HG03432 (cell line): ENCODE measurements at regions not wholly inside any gene's neighbourhood (a gene's known extent, or its start where the extent isn't known, plus 50 kb on each side); places are given as distances from the start of the nearest gene placed in this dataset.
"Not testable (repeated sequence)": the region's sequence is repeated elsewhere in the genome, so short reads cannot be mapped to it uniquely, and the experiment has no call there.

ENCODE experiments used
- ATAC-seq: cut with Tn5 transposase; IDR thresholded peaks from one replicate; pipeline ENCODE4 v1.9.1; 2021; ENCODE audit warnings: mild to moderate bottlenecking, moderate library complexity; ENCODE audit not compliant: unreplicated experiment

DNA sequence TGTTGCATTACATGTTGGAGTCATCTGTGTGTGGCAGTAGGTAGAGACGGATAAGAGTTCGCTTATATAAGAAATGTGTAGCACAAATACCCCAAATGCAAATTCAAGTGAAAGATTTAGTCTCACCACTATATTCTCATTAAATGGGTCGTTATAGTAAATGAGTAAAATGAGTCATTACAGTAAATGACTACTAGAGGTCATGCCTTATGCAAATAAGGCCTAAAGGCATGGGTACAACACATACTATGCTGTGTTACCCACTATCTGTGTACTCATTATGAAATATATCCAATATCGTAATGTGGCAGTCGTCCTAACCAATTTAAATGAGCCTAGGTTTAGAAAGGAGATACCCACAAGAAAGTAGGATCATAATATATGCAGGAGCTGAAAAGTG, 1603.1 kb downstream of the C4orf33 start:
- no peak for ATAC-seq

DNA sequence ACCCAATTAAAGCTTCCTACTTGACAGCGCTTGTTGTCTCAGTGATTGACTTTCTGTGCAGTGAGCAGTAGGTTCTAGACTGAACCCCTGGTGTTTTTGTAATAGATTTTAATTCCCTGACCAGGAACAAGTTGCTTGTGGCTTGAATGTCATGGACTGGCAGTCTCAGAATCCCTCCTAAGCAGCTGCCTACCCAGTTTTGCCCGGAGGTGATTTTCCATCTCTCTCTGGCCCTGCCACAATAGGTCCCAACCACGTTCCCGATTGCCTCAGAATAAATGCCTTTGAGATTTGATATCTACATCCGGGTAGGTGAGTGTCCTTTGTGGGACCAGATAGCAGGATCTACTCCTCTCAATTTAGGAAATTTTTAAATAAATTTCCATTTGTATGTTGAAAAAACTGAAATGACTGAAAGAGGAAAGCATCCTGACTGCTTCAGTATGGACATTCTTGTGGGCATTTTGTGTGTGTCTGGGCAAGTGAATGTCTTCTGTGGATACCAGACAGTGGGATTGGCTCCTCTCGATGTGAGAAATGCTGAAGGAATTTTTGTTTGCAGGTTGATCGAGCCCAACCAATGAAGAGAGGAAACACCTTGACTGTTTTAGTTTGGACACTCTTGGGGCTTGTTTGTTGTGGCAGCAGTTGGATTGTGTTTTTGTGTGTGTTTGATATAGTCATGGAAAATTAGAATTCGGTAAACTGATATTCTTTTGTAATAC, 1607.4 kb downstream of the C4orf33 start:
- ATAC-seq: no peak

DNA sequence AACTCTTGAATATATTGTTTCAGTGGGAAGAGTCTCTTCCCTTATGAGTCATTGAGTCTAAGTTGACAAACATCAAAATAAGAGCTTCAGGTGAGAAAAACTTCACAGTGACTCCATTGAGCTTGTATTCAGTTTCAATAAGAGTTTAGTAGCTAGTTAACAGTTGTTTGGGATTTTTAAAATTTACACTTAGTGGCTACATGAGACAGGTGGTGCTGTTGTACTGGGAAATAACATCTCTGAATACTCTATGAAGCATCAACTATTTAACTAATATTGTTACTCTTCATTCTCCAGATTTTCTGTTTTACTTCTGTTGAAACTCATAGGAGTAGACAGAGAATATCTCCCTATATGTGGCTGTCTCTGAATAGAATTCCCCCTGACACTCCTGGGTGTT, 1609.1 kb downstream of the C4orf33 start:
- no peak for ATAC-seq

DNA sequence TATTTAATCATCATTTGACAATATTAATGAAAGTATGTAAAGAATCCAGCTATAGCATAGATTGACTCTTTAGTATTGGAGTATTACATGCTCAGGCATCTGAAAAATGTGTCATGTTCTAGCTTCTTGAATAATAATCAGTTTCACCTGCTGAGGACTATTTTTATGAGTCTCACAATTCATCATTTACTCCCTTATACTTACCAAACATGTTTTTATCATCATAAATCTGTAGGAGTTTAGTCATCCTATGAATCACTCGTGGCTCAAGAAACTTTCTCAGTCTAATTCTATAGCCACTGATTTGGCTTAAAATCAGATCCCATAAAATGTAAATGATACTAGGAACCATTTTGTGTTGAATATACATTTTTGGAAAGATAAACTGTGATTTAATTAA, 1616.1 kb downstream of the C4orf33 start:
- no peak for ATAC-seq

DNA sequence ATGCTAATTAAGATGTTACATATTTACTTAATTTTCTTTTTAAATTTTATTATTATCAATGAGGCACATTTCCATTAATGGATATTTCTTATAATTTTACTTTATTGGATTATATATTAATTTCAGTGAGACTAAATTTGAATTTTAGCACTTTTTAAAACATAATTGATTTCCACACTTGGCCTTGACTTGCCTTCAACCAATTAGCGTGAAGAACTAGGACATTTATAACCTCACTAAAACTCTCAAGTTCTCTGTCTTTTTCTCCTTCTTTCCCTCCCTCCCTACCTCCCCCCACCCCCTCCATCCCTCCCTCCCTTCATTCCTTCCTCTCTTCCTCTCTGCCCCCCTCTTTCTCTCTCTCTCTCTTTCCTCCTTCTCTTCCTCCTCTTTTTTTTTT, 1618.1 kb downstream of the C4orf33 start:
- ATAC-seq: no peak

DNA sequence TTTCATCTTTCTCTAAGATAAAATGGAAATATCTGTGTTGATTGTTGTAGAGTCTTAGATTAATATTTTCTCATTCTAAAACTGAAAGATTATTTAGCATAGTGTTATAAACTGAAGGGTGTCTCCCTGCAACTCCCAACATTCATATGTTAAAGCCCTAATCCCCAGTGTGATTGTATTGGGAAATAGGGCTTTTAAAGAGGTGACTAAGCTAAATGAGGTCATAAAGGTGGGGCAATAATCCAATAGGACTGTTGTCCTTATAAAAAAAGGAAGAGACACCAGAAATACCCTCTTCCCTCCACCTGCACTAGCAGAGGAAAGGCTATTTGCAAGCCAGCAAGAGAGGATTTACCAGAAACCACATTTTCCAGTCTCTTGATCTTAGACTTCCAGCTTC, 1626.4 kb downstream of the C4orf33 start:
- no peak for ATAC-seq

DNA sequence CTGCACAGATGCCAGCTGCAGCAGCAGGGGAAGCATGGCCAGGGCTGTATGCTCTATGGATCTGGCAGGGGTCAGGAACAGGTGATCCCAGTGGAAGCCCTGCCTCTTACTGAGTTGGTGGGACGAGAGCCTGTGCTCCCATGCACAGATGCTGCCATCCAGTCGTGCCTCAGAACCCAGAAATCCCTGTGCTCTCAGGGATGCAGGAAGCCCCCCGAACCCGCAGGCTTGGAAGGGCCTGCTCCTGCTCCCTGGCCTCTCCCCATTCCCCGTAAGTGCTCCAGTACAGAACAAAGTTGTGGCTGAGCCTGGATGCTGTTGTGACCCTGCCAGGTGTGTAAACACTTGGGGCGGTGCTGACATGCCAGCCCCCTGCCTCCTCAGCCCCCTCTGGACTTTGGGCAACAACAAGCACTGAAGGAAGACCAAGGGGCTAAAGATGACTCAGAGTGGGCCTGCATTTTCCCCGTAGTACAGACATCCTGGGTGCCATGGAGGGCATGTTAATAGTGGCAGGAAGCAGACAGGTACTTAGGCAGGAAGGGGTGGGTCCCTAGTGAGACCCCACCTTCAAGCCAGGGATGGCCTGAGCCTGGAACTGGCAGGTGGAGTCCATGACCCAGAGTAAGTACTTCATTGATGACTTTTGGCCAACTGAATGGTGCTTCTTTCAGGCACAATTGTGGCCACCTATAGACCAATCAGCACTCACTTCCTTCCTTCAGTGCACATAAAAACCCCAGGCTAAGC, 1640.7 kb downstream of the C4orf33 start:
- ATAC-seq: no peak

DNA sequence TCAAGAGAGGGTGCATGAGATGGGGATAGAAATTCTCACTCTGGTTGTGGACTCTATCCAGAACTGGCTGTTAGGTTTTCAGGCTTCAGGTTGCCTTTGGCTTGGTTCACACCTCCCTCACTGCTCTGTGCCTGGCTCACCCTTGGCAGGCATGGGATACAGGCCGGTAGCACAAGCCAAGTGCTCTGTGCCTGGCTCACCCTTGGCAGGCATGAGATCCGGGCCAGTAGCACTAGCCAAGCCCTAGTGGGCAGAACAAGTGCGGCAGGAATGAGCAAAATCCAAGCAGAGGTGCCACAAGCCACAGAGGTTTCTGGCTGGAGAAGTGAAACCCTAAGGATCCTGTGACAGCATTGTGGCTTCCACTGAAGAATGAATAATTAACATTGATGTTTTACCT, 1642.3 kb downstream of the C4orf33 start:
- ATAC-seq: no peak

DNA sequence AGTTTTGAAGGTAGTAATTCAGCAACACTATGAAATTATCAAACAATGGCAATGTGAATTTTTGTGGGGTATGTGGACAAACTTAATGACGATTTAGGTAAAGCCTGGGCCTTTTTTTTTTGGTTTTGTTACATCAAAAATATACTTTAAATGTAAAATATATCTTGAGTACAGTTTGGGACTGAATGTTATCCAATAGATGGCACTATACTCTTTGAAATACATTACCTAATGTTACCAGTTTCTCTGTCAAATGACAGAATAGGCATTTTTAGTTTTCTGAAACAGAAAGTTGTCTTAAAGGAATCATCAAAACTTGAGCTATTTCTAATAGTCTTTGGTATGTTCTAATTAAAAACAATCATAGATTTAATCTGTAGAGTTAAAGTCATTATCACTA, 1651.9 kb downstream of the C4orf33 start:
- ATAC-seq: no peak

DNA sequence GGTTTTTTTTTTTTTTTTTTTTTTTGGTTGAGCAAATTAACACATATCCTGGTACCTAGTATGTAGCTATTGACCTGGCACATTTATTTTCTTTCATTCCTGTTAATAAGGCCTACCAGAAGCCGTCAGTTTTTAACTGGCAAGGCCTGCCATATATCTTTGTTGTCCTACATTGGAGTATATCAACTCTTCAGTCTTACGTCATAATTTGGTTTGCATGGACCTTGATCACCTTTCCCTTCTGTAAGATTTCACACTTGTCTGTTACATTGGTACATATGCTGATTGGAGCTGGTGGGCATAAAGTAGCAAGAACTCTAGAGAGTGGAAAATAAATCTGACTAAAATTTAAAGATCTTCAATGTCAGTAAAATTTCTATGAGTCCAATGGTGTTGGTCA, 1658.0 kb downstream of the C4orf33 start:
- ATAC-seq: no peak

DNA sequence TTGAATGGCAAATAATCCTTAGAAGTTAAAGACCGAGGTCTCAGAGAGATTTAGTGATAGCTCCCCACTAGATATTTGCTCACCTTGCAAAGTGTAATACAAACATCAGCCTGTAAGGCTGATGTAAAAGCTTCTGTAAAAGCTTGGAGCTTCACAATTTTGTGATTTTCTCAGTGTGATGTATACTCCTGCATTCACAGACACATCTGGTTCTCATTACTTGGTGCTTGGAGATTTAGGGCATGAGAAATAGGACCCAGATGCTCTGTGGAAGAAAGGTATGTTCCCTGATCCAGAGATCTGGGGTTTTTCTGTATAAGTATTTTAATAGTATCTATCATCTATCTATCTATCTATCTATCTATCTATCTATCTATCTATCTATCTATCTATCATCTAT, 1664.3 kb downstream of the C4orf33 start:
- ATAC-seq: no peak

DNA sequence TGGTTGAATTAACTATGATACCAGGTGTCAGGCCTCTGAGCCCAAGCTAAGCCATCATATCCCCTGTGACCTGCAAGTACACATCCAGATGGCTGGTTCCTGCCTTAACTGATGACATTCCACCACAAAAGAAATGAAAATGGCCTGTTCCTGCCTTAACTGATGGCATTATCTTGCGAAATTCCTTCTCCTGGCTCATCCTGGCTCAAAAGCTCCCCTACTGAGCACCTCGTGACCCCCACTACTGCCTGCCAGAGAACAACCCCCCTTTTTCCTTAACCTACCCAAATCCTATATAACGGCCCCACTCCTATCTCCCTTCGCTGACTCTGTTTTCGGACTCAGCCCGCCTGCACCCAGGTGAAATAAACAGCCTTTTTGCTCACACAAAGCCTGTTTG, 1671.4 kb downstream of the C4orf33 start:
- ATAC-seq: not testable (repeated sequence)

DNA sequence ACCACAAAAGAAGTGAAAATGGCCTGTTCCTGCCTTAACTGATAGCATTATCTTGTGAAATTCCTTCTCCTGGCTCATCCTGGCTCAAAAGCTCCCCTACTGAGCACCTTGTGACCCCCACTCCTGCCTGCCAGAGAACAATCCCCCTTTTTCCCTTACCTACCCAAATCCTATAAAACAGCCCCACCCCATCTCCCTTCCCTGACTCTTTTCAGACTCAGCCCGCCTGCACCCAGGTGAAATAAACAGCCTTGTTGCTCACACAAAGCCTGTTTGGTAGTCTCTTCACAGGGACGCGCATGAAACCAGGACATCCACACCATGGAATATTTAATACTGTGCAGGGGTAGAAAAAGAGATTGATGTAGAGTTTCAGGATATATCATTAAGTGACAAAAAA, 1677.0 kb downstream of the C4orf33 start:
- ATAC-seq: not testable (repeated sequence)

DNA sequence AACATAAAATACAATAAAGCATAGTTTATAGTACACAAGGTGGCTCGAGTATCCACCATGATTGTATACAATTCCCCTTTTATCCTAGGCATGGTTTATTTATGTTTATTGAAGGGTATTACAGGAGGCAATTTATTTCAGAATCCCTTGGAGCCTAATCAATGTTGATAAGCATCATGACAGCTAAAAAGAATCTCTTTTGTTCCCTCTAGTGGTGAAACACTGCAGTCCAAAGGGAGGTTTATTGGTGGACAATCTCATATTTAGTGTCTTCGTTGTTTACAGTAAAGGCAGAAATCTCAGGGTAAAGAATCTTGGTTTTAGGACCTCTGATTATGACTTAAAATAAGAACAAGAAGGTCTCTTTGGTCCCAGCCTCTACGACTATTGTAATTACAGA, 1712.5 kb downstream of the C4orf33 start:
- ATAC-seq: peak; percentile 72

DNA sequence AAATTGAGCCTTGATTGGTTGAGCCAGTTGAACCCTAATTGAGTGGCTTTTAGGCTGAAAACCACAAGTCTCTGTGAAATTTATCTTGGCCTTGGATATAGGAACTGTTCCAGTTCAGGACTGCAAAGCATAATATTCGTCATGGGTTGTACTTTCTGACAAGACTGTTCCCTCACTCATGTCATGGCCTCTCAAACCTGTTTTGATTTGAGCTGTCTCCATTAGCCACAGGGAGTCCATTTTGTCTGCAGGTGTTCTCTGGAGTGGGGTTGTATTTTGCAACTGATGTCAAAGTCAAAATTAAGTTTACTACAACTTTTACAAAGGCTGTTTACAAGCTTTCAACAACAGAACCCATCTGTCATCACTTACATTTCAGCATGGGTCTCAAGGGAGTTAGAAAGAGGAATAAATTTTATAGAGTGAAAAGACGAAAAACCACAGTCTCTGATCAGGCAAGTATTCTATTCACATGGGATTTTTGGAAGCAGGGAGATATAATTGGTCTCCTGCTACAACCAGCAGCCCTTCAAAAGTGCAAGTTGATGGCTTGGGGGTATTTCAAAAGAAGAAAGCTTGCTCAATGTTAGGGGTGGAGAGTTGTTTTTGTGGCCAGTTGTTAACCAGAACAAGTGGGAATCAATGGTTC, 1716.3 kb downstream of the C4orf33 start:
- ATAC-seq: no peak

DNA sequence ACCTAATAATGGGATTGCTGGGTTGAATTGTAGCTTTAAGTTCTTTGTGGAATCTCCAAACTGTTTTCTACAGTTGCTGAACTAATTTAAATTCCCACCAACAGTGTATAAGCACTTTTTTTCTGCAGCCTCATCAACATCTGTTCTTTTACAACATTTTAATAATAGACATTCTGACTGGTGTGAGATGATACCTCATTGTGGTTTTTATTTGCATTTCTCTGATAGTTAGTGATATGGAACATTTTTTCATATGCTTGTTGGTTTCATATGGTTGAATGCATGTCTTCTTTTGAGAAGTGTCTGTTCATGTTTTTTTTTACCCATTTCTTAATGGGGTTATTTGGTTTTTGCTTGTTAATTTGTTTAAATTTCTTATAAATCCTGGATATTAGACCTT, 1718.9 kb downstream of the C4orf33 start:
- peak; percentile 78 for ATAC-seq

DNA sequence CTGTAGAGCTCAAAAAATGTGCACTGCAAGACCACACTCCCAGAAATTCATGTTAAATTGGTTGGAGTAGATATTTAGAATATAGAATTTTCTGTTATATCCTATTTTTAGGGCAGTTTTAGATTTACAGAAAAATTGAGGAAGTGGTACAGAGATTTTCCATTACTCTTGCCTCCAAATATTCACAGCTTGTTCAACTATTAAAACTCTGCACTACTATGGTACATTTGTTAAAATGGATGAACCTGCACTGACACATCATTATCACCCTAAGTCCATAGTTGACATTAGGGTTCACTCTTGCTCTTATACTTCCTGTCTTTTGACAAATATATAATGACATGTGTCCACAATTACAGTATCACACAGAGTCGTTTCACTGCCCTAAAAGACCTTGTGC, 1724.5 kb downstream of the C4orf33 start:
- no peak for ATAC-seq

DNA sequence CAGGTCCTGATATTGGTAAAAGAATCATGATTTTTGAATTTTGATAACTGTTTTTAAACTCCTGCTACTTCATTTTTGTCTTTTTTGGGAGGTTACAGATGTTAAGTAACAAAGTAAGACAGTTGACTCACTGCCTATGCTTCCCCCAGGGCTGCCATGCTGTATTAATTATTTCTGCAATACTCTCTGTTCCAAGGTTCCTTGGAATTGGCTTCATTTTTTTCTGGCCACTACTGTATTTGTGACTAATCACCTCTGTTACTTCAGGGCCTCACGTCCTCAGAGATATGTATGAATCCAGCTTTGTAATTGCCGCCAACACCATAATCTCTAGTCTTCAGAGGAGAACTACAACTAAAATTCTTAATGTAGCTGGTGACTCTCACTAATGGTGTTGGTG, 1729.3 kb downstream of the C4orf33 start:
- no peak for ATAC-seq

DNA sequence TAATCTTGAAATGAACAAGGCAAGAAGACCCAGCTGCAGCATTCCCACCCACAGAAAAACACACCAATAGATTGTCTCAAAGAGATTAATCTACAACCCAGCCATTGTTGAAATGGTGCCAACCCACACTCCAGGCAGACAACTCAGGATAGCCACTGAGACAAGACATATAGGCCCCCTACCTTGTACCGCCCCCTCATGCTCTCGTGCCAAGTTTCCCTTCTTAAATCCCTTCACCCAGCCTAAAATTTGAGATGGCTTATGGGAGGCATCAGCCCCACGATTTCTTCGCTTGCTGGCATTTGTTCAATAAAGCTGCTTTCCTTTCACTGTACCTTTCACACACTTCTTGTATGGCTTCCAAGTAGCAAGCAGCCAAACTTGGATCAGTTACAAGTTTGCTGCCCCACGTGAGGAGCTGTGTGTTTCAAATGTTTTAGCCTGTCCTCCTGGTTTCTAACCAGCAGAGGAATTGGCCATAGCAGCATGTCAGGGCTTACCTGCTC, 1754.1 kb downstream of the C4orf33 start:
- no peak for ATAC-seq

DNA sequence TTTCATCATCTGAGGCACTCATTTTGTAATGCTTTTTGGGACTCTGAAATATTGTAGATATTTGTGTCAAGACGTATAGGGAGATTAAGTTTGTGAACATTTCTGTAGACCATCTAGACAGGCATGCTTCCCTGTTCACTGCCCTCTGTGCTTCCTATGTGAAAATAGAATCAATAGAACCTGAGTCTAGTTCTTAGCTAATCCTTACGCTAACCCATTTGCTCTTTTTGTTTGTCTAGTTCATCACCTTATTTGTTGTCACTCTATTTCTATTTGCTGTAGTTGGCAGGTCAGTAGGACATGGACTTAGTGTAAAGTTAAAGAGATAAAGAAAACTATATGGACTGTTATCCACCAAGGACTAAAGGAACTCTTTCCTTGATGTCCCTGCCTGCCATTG, 1755.2 kb downstream of the C4orf33 start:
- ATAC-seq: no peak

DNA sequence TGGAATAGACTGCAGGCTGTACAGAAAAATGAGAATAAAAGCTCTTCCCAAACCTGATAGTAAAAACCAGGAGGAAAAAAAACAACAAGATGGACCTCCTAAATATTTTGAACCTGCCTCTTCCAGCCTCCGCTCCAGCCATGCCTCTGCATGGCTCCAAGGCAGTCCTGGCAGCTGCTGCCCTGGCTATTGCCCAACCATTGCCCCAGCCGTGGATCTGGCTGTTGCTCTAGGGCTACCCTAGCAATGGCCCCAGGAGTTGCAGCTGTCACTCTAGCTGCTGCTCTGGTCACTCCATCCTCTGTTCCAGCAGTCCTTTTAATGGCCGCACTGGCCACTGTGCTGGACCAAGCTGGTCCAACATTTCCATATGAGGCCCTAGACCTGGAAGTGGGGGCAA, 1756.0 kb downstream of the C4orf33 start:
- no peak for ATAC-seq

DNA sequence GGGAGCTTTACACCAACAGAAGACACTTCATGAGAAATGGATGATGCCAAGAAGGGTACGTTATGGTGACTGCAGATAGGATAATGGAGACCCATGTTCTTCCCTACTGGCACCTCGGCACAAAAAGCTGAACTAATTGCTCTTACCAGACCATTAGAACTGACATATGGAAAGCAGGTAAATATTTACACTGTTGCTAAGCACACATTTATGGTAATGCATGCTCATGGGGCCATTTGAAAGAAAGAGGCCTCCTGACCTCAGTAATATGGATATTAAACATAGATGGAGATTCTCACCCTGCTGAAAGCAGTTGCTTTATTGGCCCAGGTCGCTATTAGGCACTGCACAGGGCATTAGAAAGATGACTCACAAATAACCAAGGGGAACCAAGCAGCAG, 1759.6 kb downstream of the C4orf33 start:
- no peak for ATAC-seq
